GM23248 (cell line): ENCODE measurements at regions not wholly inside any gene's neighbourhood (a gene's known extent, or its start where the extent isn't known, plus 50 kb on each side); places are given as distances from the start of the nearest gene placed in this dataset.

Experiments
- DNase-seq: peaks from one replicate; pipeline ENCODE4 v3.0.0-alpha.2; 2015
- H2AFZ ChIP-seq: fragments of 200-600 bp; sonication (generic); 2 replicates; pipeline ENCODE4 v1.6.1; 2016; ENCODE audit warnings: antibody characterized with exemption
- H3F3A ChIP-seq: fragments of 200-600 bp; sonication (generic); 2 replicates; pipeline ENCODE4 v1.6.1; 2016; ENCODE audit warnings: mild to moderate bottlenecking, antibody characterized with exemption, mixed run types; ENCODE audit not compliant: insufficient read depth
- H3K27ac ChIP-seq: fragments of 200-600 bp; sonication (generic); 2 replicates; pipeline ENCODE4 v1.5.1; 2016; ENCODE audit warnings: mild to moderate bottlenecking
- H3K27me3 ChIP-seq: fragments of 200-600 bp; sonication (generic); replicated peaks from 2 replicates; pipeline ENCODE4 v1.6.1; 2016; ENCODE audit warnings: mild to moderate bottlenecking; ENCODE audit not compliant: insufficient read depth
- H3K36me3 ChIP-seq: fragments of 200-600 bp; sonication (generic); 2 replicates; pipeline ENCODE4 v1.6.1; 2016; ENCODE audit warnings: low read depth, mild to moderate bottlenecking
- H3K4me1 ChIP-seq: fragments of 200-600 bp; sonication (generic); 2 replicates; pipeline ENCODE4 v1.6.1; 2016; ENCODE audit warnings: mild to moderate bottlenecking; ENCODE audit not compliant: insufficient read depth
- H3K4me2 ChIP-seq: fragments of 200-600 bp; sonication (generic); one replicate; pipeline ENCODE4 v1.6.1; 2016; ENCODE audit warnings: mild to moderate bottlenecking; ENCODE audit not compliant: unreplicated experiment
- H3K4me3 ChIP-seq: fragments of 200-600 bp; sonication (generic); 2 replicates; pipeline ENCODE4 v1.5.1; 2016; ENCODE audit warnings: mild to moderate bottlenecking
- H3K79me2 ChIP-seq: fragments of 200-600 bp; sonication (generic); 2 replicates; pipeline ENCODE4 v1.6.1; 2016; ENCODE audit warnings: mild to moderate bottlenecking; ENCODE audit not compliant: insufficient read depth
- H3K9ac ChIP-seq: fragments of 200-600 bp; sonication (generic); 2 replicates; pipeline ENCODE4 v1.6.1; 2016; ENCODE audit warnings: mild to moderate bottlenecking
- H3K9me2 ChIP-seq: fragments of 200-600 bp; sonication (generic); 2 replicates; pipeline ENCODE4 v1.6.1; 2016; ENCODE audit warnings: mixed run types, mild to moderate bottlenecking, moderate library complexity; ENCODE audit not compliant: insufficient read depth
- H3K9me3 ChIP-seq: fragments of 200-600 bp; sonication (generic); one replicate; pipeline ENCODE4 v1.6.1; 2017; ENCODE audit warnings: low read depth
- H4K20me1 ChIP-seq: fragments of 200-600 bp; sonication (generic); 2 replicates; pipeline ENCODE4 v1.6.0; 2016; ENCODE audit not compliant: insufficient read depth
- EZH2 ChIP-seq: fragments of 200-600 bp; sonication (generic); IDR thresholded peaks from 2 replicates; pipeline ENCODE4 v1.6.1; 2018; ENCODE audit warnings: antibody characterized with exemption, mild to moderate bottlenecking; ENCODE audit not compliant: insufficient read depth, poor library complexity, severe bottlenecking
- EZH2phosphoT487 ChIP-seq: fragments of 200-600 bp; sonication (generic); IDR thresholded peaks from 2 replicates; pipeline ENCODE4 v1.6.1; 2018; ENCODE audit warnings: antibody characterized with exemption, moderate library complexity, mild to moderate bottlenecking, low read depth; ENCODE audit not compliant: insufficient read depth
- WGBS, 2 experiments: methylation state at CpG; one replicate each; pipeline ENCODE4 v1.1.6; 2015 to 2017; ENCODE audit warnings: low lambda C conversion rate in 2 of 2, low coverage in 1 of 2; ENCODE audit errors: missing lambda C conversion rate in 2 of 2; 5-methylcytosine and 5-hydroxymethylcytosine counted together
- in situ Hi-C: fragments of 300-500 bp; cut with MboI; formaldehyde crosslinking; loops from 2 replicates; pipeline ENCODE4 v1.15.0; 2020

- TF ChIP-seq EZH2phosphoT487 (no peak), EZH2 (no peak)
- Histone ChIP-seq H3F3A (peaks cover 14% of the 10 kb centered on the region), H3K4me1 (peaks cover 5% of the 10 kb centered on the region; the same call in 1 of the 2 replicates), H3K9ac (no peak overlapping the region), H3K27ac (no peak overlapping the region), H3K4me2 (no peak overlapping the region), H3K79me2 (no peaks in the 10 kb centered on the region), H3K9me3 (no peaks in the 10 kb centered on the region), H3K36me3 (no peaks in the 10 kb centered on the region), H3K27me3 (peaks cover 7% of the 10 kb centered on the region; the same call in 1 of the 2 replicates), H4K20me1 (no peaks in the 10 kb centered on the region), H2AFZ (no peak overlapping the region), H3K9me2 (no peaks in the 10 kb centered on the region), H3K4me3 (no peak overlapping the region)
- WGBS, 2 experiments: 75 to 78% methylated on average over 8 of the region's 8 CpGs
- DNase-seq: no peak
- in situ Hi-C loops: no loop called here
These were observed 81.1 kb upstream of the VGLL4 start for GRCh38 chr3:11724615-11725339.

- DNase-seq: no peak
These were observed 77.8 kb upstream of the VGLL4 start for GRCh38 chr3:11721479-11721878.

GRCh38 chr3:11720917-11721411 lies 77.2 kb upstream of the VGLL4 start:
- Histone ChIP-seq H3K4me1 (peaks cover 23% of the 10 kb centered on the region), H3K4me3 (peak overlapping the region; percentile 82), H3K36me3 (no peaks in the 10 kb centered on the region), H3K9me2 (no peaks in the 10 kb centered on the region), H3K9ac (peak overlapping the region; percentile 90), H3K79me2 (peaks cover 23% of the 10 kb centered on the region), H3F3A (peaks cover 40% of the 10 kb centered on the region), H2AFZ (peak overlapping the region; percentile 83), H3K9me3 (no peaks in the 10 kb centered on the region), H3K4me2 (peak overlapping the region; percentile 97), H4K20me1 (no peaks in the 10 kb centered on the region), H3K27ac (peak overlapping the region; percentile 90), H3K27me3 (peaks cover 2% of the 10 kb centered on the region; the same call in 1 of the 2 replicates)
- TF ChIP-seq EZH2 (no peak), EZH2phosphoT487 (no peak)
- no peak for DNase-seq
- WGBS, 2 experiments: 28 to 32% methylated on average over 8 of the region's 8 CpGs
- in situ Hi-C loops: no loop called here

More at GRCh38 chr3:11721479-11721878, 77.8 kb upstream of the VGLL4 start:
- no peak overlapping the region for H3K4me3 ChIP-seq
- TF ChIP-seq EZH2phosphoT487 (no peak), EZH2 (no peak)
- 81 to 86% methylated on average over 9 of the region's 9 CpGs for WGBS, 2 experiments
- H3K9me2 ChIP-seq: no peaks in the 10 kb centered on the region
- peak overlapping the region; percentile 83 for H2AFZ ChIP-seq
- H3K9me3 ChIP-seq: no peaks in the 10 kb centered on the region
- H3K27me3 ChIP-seq: peaks cover 4% of the 10 kb centered on the region; the same call in 1 of the 2 replicates
- H3K4me1 ChIP-seq: peaks cover 19% of the 10 kb centered on the region
- H3K4me2 ChIP-seq: no peak overlapping the region
- peaks cover 18% of the 10 kb centered on the region for H3K79me2 ChIP-seq
- peaks cover 39% of the 10 kb centered on the region for H3F3A ChIP-seq
- in situ Hi-C loops: no loop called here
- no peaks in the 10 kb centered on the region for H3K36me3 ChIP-seq
- H3K27ac ChIP-seq: no peak overlapping the region
- H3K9ac ChIP-seq: no peak overlapping the region
- H4K20me1 ChIP-seq: no peaks in the 10 kb centered on the region

GRCh38 chr3:11720304-11720898 lies 76.7 kb upstream of the VGLL4 start:
- no peaks in the 10 kb centered on the region for H3K27me3 ChIP-seq
- peak overlapping the region; percentile 90 for H3K9ac ChIP-seq
- H3K36me3 ChIP-seq: no peaks in the 10 kb centered on the region
- H4K20me1 ChIP-seq: no peaks in the 10 kb centered on the region
- peak overlapping the region; percentile 97 for H3K4me2 ChIP-seq
- peaks cover 23% of the 10 kb centered on the region for H3K4me1 ChIP-seq
- peak overlapping the region; percentile 83 for H2AFZ ChIP-seq
- peak; percentile 86 for DNase-seq
- H3K4me3 ChIP-seq: peak overlapping the region; percentile 82
- peaks cover 40% of the 10 kb centered on the region for H3F3A ChIP-seq
- peak overlapping the region; percentile 90 for H3K27ac ChIP-seq
- H3K79me2 ChIP-seq: peaks cover 29% of the 10 kb centered on the region
- no peaks in the 10 kb centered on the region for H3K9me2 ChIP-seq
- in situ Hi-C loops: no loop called here
- no peaks in the 10 kb centered on the region for H3K9me3 ChIP-seq
- 1% methylated on average over 43 to 51 of the region's 51 CpGs for WGBS, 2 experiments
- TF ChIP-seq EZH2 (no peak), EZH2phosphoT487 (no peak)
